Heart left ventricle (tissue), 13 donors: ENCODE measurements at regions not wholly inside any gene's neighbourhood (a gene's known extent, or its start where the extent isn't known, plus 50 kb on each side); places are given as distances from the start of the nearest gene placed in this dataset.

Experiments
- POLR2A ChIP-seq, 2 donors: fragments of 450-650 bp; IDR thresholded peaks; one replicate each; pipeline ENCODE4 v1.6.1; 2017; ENCODE audit warnings: antibody characterized with exemption in 2 of 2, mild to moderate bottlenecking in 2 of 2, moderate library complexity in 2 of 2
- TF ChIP-seq, protein P1 (sequence below), 12 donors: fragments of 200-600 bp; sonication (generic) in 4 of 12; IDR thresholded peaks; one replicate each; pipeline versions ENCODE4 v1.5.0 to v1.8.0; 2018 to 2022; ENCODE audit warnings: antibody characterized with exemption in 12 of 12, mild to moderate bottlenecking in 5 of 12
- donor health status: ischemic (EF 13 %, LVEDD 7.1; RV severe dilation, severe dysfunction).
- donor health status: DM: no; HTN: yes; CAD: no.
- donor health status: DM: no; HTN: no; CAD: no.
- donor health status: ischemic (EF 25% LVEDD 6.9; RV normal size, moderate dysfunction).
- donor health status: ischemic (EF 25% LVEDD 5.7; RV mildly dilated, moderate dysfunction).
- donor health status: ischemic (EF 35%, LVEDD 5.7; RV mildly dilated, moderate dysfunction).
- donor health status: nonischemic (EF 11% LVEDD 7.7; RV severe dilation, severe dysfunction).
- donor health status: DM: yes; HTN: yes; CAD: no.
- donor health status: PGD.
- donor health status: ischemic (EF 29% LVEDD 5.4; RV normal size, mild dysfunction).
- donor health status: nonischemic (EF 23%, LVEDD 6.1; RV moderate dilation, normal function).

DNA sequence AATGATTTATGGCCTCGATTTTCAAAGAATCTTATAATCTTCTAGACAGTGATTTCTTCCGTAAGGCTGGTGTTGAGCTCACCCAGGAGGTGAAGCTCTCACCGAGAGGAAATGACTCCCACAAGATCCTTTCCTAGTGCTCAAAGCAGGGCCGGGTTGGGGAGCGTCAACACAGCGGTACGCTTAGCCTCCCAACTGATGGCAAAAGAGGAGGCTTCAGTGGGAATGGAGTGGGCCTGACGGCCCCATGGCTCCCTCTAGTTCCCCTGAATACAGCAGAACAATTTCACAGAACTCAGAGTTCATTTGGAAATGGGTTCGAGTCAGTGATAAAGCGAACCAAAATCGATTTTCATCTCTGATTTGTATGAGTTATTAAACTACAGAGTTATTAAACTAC, 449.5 kb downstream of the KLF12 start:
- TF ChIP-seq, protein P1, sequence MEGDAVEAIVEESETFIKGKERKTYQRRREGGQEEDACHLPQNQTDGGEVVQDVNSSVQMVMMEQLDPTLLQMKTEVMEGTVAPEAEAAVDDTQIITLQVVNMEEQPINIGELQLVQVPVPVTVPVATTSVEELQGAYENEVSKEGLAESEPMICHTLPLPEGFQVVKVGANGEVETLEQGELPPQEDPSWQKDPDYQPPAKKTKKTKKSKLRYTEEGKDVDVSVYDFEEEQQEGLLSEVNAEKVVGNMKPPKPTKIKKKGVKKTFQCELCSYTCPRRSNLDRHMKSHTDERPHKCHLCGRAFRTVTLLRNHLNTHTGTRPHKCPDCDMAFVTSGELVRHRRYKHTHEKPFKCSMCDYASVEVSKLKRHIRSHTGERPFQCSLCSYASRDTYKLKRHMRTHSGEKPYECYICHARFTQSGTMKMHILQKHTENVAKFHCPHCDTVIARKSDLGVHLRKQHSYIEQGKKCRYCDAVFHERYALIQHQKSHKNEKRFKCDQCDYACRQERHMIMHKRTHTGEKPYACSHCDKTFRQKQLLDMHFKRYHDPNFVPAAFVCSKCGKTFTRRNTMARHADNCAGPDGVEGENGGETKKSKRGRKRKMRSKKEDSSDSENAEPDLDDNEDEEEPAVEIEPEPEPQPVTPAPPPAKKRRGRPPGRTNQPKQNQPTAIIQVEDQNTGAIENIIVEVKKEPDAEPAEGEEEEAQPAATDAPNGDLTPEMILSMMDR (IDR thresholded peaks at IDR 0.05): no peak
- no peak for TF ChIP-seq POLR2A (IDR thresholded peaks at IDR 0.05)
